GM23338 (cell line): ENCODE measurements at regions not wholly inside any gene's neighbourhood (a gene's known extent, or its start where the extent isn't known, plus 50 kb on each side); places are given as distances from the start of the nearest gene placed in this dataset.
"Not testable (repeated sequence)": the region's sequence is repeated elsewhere in the genome, so short reads cannot be mapped to it uniquely, and the experiment has no call there.

Experiments
- ATAC-seq: fragments of 200-7000 bp; cut with Tn5 transposase; 3 replicates; pipeline ENCODE4 v1.9.1; 2020
- DNase-seq: peaks from one replicate; pipeline ENCODE4 v3.0.0-alpha.2; 2015; ENCODE audit warnings: low spot score
- H2AFZ ChIP-seq: fragments of 200-600 bp; sonication (generic); 2 replicates; pipeline ENCODE4 v1.8.0; 2016; ENCODE audit warnings: antibody characterized with exemption, mild to moderate bottlenecking, moderate library complexity
- H3F3A ChIP-seq: fragments of 200-600 bp; sonication (generic); replicated peaks from 2 replicates; pipeline ENCODE4 v1.8.0; 2017; ENCODE audit warnings: antibody characterized with exemption, mixed run types, low read depth
- H3K27ac ChIP-seq: fragments of 200-600 bp; sonication (generic); 2 replicates; pipeline ENCODE4 v1.6.1; 2016; ENCODE audit warnings: low read depth
- H3K27me3 ChIP-seq: fragments of 200-600 bp; sonication (generic); 2 replicates; pipeline ENCODE4 v1.8.0; 2016; ENCODE audit warnings: mild to moderate bottlenecking, mixed run types, moderate library complexity; ENCODE audit not compliant: insufficient read depth
- H3K36me3 ChIP-seq: fragments of 200-600 bp; sonication (generic); 2 replicates; pipeline ENCODE4 v1.8.0; 2016; ENCODE audit warnings: mild to moderate bottlenecking; ENCODE audit not compliant: insufficient read depth
- H3K4me1 ChIP-seq: fragments of 200-600 bp; sonication (generic); 2 replicates; pipeline ENCODE4 v1.8.0; 2016; ENCODE audit warnings: mild to moderate bottlenecking, moderate library complexity; ENCODE audit not compliant: insufficient read depth
- H3K4me2 ChIP-seq: fragments of 200-600 bp; sonication (generic); 2 replicates; pipeline ENCODE4 v1.7.1; 2017; ENCODE audit warnings: mixed run types
- H3K4me3 ChIP-seq: fragments of 200-600 bp; sonication (generic); 2 replicates; pipeline ENCODE4 v1.6.1; 2016; ENCODE audit warnings: mixed run types
- H3K79me2 ChIP-seq: fragments of 200-600 bp; sonication (generic); replicated peaks from 2 replicates; pipeline ENCODE4 v1.8.0; 2017; ENCODE audit warnings: mild to moderate bottlenecking; ENCODE audit not compliant: insufficient read depth
- H3K9me2 ChIP-seq: fragments of 200-600 bp; sonication (generic); 2 replicates; pipeline ENCODE4 v1.8.0; 2017; ENCODE audit not compliant: insufficient read depth
- H4K20me1 ChIP-seq: fragments of 200-600 bp; sonication (generic); replicated peaks from 2 replicates; pipeline ENCODE4 v1.8.0; 2017; ENCODE audit warnings: mild to moderate bottlenecking; ENCODE audit not compliant: insufficient read depth
- H3K27ac Mint-ChIP-seq: 2 replicates; pipeline ENCODE4 v1.8.0; 2020; ENCODE audit warnings: inconsistent platforms, mild to moderate bottlenecking, moderate library complexity, mixed read lengths
- H3K27me3 Mint-ChIP-seq: 3 replicates; pipeline ENCODE4 v1.8.0; 2022; ENCODE audit warnings: low read depth, mild to moderate bottlenecking, moderate library complexity, mixed read lengths, inconsistent platforms; ENCODE audit not compliant: insufficient read depth, poor library complexity
- H3K36me3 Mint-ChIP-seq: 3 replicates; pipeline ENCODE4 v1.8.0; 2021; ENCODE audit warnings: low read depth, mild to moderate bottlenecking, inconsistent platforms, moderate library complexity, mixed read lengths
- H3K4me1 Mint-ChIP-seq: 3 replicates; pipeline ENCODE4 v1.8.0; 2020; ENCODE audit warnings: mild to moderate bottlenecking, inconsistent platforms, mixed read lengths
- H3K4me3 Mint-ChIP-seq: 3 replicates; pipeline ENCODE4 v1.8.0; 2021; ENCODE audit warnings: moderate library complexity, mild to moderate bottlenecking, inconsistent platforms, mixed read lengths
- H3K9me3 Mint-ChIP-seq: 3 replicates; pipeline ENCODE4 v1.8.0; 2020; ENCODE audit warnings: moderate library complexity, mild to moderate bottlenecking, inconsistent platforms, mixed read lengths
- JUNB ChIP-seq: IDR thresholded peaks from one replicate; pipeline ENCODE4 v1.6.1; 2016; ENCODE audit warnings: antibody characterized with exemption; ENCODE audit not compliant: unreplicated experiment
- STAT1 ChIP-seq: IDR thresholded peaks from one replicate; pipeline ENCODE4 v1.6.1; 2016; ENCODE audit warnings: antibody characterized with exemption; ENCODE audit not compliant: unreplicated experiment
- TF ChIP-seq, protein P1 (sequence below): IDR thresholded peaks from one replicate; pipeline ENCODE4 v1.6.1; 2018; ENCODE audit warnings: antibody characterized with exemption; ENCODE audit not compliant: unreplicated experiment
- TF ChIP-seq, protein P2 (sequence below), 2 experiments: fragments of 200-600 bp in 1 of 2; sonication (generic) in 1 of 2; conservative IDR thresholded peaks; 2 replicates each; pipeline versions ENCODE4 v1.5.1 to v1.6.1; 2016 to 2017; ENCODE audit warnings: antibody characterized with exemption in 2 of 2, low read depth in 2 of 2, mild to moderate bottlenecking in 2 of 2, moderate library complexity in 1 of 2

DNA sequence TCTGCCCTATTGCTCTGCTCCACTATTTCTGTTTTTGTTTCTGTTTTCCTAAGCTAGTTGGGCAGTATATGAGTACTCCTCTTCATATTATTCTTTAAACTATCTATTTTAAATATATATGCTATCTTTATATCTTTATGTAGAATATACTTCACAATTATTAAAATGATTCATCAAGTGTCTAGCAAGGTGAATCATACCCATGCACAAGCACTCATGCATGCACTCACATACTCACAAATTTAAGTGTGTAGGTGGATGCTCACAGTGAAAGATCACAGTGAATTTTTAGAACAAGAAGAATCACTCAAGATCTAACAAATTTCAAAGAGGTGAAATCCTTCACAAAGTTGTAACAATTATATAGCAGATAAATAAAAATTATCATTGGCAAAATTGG lies 435.6 kb upstream of the SLITRK5 start (continued):
- TF ChIP-seq, protein P1, sequence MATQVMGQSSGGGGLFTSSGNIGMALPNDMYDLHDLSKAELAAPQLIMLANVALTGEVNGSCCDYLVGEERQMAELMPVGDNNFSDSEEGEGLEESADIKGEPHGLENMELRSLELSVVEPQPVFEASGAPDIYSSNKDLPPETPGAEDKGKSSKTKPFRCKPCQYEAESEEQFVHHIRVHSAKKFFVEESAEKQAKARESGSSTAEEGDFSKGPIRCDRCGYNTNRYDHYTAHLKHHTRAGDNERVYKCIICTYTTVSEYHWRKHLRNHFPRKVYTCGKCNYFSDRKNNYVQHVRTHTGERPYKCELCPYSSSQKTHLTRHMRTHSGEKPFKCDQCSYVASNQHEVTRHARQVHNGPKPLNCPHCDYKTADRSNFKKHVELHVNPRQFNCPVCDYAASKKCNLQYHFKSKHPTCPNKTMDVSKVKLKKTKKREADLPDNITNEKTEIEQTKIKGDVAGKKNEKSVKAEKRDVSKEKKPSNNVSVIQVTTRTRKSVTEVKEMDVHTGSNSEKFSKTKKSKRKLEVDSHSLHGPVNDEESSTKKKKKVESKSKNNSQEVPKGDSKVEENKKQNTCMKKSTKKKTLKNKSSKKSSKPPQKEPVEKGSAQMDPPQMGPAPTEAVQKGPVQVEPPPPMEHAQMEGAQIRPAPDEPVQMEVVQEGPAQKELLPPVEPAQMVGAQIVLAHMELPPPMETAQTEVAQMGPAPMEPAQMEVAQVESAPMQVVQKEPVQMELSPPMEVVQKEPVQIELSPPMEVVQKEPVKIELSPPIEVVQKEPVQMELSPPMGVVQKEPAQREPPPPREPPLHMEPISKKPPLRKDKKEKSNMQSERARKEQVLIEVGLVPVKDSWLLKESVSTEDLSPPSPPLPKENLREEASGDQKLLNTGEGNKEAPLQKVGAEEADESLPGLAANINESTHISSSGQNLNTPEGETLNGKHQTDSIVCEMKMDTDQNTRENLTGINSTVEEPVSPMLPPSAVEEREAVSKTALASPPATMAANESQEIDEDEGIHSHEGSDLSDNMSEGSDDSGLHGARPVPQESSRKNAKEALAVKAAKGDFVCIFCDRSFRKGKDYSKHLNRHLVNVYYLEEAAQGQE: no peak
- no peak for TF ChIP-seq JUNB

DNA sequence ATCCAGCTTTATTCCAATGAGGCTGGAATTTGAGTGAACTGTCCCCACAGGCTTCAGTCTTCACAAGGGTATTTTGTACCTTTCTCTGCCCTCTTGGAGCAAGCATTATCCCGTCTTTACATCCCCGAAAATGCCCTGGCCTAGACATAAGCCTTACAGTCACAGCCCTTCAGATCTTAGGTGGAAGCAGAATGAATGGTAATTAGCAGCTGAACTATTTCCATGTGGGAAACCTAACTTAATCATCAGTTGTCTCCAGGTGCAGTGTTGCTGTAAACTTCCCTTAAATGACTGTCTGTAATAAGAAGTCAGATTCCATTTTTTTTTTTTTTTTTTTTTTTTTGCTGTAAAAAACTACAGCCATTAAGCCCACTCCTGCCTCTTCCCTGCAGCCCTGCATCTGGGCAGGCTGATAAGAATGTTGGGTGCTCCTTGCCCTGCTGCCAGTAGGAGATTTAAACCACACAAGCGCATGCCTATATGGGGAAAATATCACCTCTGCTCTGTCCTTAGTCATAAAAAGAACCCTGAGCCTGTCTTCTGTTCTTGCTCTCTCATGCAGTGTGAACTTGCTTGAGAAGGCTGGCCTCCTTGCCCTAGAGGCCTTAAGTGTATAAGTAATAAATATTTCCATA lies 426.8 kb upstream of the SLITRK5 start:
- DNase-seq (peak; percentile 3), ATAC-seq (no peak; the same call in 2 of the 3 replicates)
- H3K27me3 Mint-ChIP-seq: no peaks in the 10 kb centered on the region
- Histone ChIP-seq H3K4me2 (no peak overlapping the region), H3K27me3 (no peaks in the 10 kb centered on the region), H2AFZ (peak overlapping the region; percentile 58; the same call in 1 of the 2 replicates), H3K27ac (no peak overlapping the region), H3K4me3 (no peak overlapping the region), H4K20me1 (no peaks in the 10 kb centered on the region), H3K79me2 (no peaks in the 10 kb centered on the region), H3K36me3 (no peaks in the 10 kb centered on the region), H3K9me2 (no peaks in the 10 kb centered on the region), H3F3A (no peaks in the 10 kb centered on the region), H3K4me1 (no peaks in the 10 kb centered on the region)
- no peaks in the 10 kb centered on the region for H3K36me3 Mint-ChIP-seq
- no peak overlapping the region for H3K4me3 Mint-ChIP-seq
- TF ChIP-seq STAT1: no peak
- peaks cover 12% of the 10 kb centered on the region; the same call in 2 of the 3 replicates for H3K4me1 Mint-ChIP-seq
- H3K9me3 Mint-ChIP-seq: no peaks in the 10 kb centered on the region
- peak overlapping the region; percentile 24; the same call in 1 of the 2 replicates for H3K27ac Mint-ChIP-seq

DNA sequence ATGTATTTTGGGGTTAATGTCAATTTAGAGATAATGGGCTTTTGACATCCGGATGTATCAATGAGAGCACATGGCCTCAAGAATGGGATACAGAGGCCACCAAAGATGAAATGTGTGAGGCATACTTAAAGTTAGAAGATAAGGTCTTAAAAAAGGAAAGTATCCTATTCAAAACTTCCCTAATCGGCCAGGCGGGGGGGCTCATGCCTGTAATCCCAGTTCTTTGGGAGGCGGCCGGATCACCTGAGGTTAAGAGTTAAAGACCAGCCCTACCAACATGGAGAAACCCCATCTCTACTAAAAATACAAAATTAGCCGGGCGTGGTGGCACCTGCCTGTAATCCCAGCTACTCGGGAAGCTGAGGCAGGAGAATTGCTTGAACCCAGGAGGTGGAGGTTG lies 421.3 kb upstream of the SLITRK5 start:
- peak; percentile 73 for DNase-seq
- TF ChIP-seq, protein P2, sequence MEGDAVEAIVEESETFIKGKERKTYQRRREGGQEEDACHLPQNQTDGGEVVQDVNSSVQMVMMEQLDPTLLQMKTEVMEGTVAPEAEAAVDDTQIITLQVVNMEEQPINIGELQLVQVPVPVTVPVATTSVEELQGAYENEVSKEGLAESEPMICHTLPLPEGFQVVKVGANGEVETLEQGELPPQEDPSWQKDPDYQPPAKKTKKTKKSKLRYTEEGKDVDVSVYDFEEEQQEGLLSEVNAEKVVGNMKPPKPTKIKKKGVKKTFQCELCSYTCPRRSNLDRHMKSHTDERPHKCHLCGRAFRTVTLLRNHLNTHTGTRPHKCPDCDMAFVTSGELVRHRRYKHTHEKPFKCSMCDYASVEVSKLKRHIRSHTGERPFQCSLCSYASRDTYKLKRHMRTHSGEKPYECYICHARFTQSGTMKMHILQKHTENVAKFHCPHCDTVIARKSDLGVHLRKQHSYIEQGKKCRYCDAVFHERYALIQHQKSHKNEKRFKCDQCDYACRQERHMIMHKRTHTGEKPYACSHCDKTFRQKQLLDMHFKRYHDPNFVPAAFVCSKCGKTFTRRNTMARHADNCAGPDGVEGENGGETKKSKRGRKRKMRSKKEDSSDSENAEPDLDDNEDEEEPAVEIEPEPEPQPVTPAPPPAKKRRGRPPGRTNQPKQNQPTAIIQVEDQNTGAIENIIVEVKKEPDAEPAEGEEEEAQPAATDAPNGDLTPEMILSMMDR (conservative IDR thresholded peaks at IDR 0.05; ENCODE audit: low read depth in 2 of 2): peak; percentile 50
- not testable (repeated sequence) for H3K9me3 Mint-ChIP-seq, H3K27ac ChIP-seq, H3K27me3 Mint-ChIP-seq, H3K4me2 ChIP-seq, H3K36me3 Mint-ChIP-seq, H3K36me3 ChIP-seq, H3K4me1 ChIP-seq, H3K27ac Mint-ChIP-seq, H3K27me3 ChIP-seq, H2AFZ ChIP-seq, H4K20me1 ChIP-seq, H3K79me2 ChIP-seq, H3K4me3 ChIP-seq, H3K4me3 Mint-ChIP-seq, H3F3A ChIP-seq, H3K9me2 ChIP-seq, H3K4me1 Mint-ChIP-seq
- peak; percentile 47; the same call in 2 of the 3 replicates for ATAC-seq
